Gastrocnemius medialis (tissue), 4 donors: ENCODE measurements at regions not wholly inside any gene's neighbourhood (a gene's known extent, or its start where the extent isn't known, plus 50 kb on each side); places are given as distances from the start of the nearest gene placed in this dataset.

ENCODE experiments used
- POLR2A ChIP-seq, 2 donors: fragments of 450-650 bp; IDR thresholded peaks; one replicate each; pipeline ENCODE4 v1.6.1; 2017; ENCODE audit warnings: antibody characterized with exemption in 2 of 2, mild to moderate bottlenecking in 2 of 2, moderate library complexity in 2 of 2
- TF ChIP-seq, protein P1 (sequence below), 5 experiments: fragments of 450-650 bp in 3 of 5; fragments of 200-600 bp in 2 of 5; sonication (generic) in 2 of 5; IDR thresholded peaks in 4 of 5; conservative IDR thresholded peaks in 1 of 5; 1 replicate in 4 of 5; 2 replicates in 1 of 5; pipeline ENCODE4 v1.5.1; 2016 to 2019; ENCODE audit warnings: antibody characterized with exemption in 5 of 5, mild to moderate bottlenecking in 3 of 5, moderate library complexity in 3 of 5

GRCh38 chrX:39203427-39203826 lies 402.2 kb downstream of the MID1IP1 start:
- TF ChIP-seq, protein P1, sequence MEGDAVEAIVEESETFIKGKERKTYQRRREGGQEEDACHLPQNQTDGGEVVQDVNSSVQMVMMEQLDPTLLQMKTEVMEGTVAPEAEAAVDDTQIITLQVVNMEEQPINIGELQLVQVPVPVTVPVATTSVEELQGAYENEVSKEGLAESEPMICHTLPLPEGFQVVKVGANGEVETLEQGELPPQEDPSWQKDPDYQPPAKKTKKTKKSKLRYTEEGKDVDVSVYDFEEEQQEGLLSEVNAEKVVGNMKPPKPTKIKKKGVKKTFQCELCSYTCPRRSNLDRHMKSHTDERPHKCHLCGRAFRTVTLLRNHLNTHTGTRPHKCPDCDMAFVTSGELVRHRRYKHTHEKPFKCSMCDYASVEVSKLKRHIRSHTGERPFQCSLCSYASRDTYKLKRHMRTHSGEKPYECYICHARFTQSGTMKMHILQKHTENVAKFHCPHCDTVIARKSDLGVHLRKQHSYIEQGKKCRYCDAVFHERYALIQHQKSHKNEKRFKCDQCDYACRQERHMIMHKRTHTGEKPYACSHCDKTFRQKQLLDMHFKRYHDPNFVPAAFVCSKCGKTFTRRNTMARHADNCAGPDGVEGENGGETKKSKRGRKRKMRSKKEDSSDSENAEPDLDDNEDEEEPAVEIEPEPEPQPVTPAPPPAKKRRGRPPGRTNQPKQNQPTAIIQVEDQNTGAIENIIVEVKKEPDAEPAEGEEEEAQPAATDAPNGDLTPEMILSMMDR (IDR thresholded peaks at IDR 0.05 in 4 of 5, conservative IDR thresholded peaks at IDR 0.05 in 1 of 5) = no peak
- TF ChIP-seq POLR2A (IDR thresholded peaks at IDR 0.05) = no peak
